ENCODE measurements at regions not wholly inside any gene's neighbourhood (a gene's known extent, or its start where the extent isn't known, plus 50 kb on each side); places are given as distances from the start of the nearest gene placed in this dataset.

DNA sequence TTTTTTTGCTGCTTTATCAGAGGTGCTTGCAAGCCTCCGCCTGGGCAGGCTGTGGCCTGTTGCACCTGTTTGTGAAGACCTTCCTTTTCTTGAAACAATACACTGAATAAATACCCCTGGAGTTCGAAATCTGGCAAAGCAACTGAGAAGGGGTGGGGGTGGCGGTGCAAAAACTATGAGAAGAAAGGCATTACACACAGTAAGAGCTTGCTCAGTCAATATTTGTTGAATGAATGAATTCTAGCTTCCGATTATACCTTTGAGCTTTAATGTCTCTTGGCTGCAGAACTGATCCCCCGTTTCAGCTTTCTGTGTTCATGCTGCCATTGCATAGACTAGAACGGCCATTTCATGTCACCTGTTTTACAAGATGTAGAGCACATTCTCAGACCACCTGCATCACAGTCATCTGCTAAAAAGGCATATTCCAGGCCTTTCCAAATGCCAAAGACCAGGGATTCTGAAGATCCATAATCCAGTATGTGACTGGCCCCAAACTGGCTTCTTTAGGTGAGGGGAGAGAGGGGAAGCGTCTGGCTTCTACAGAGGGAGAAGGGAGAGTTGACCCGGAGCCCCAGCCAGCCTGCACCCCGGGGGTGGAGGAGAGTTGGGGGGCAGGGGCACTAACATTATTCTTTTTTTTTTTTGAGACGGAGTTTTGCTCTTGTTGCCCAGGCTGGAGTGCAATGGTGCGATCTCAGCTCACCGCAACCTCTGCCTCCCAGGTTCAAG lies 111.5 kb downstream of the ETS2 start:
- no peak for TF ChIP-seq POLR2AphosphoS5 (IDR thresholded peaks at IDR 0.05)
- TF ChIP-seq, protein P1, sequence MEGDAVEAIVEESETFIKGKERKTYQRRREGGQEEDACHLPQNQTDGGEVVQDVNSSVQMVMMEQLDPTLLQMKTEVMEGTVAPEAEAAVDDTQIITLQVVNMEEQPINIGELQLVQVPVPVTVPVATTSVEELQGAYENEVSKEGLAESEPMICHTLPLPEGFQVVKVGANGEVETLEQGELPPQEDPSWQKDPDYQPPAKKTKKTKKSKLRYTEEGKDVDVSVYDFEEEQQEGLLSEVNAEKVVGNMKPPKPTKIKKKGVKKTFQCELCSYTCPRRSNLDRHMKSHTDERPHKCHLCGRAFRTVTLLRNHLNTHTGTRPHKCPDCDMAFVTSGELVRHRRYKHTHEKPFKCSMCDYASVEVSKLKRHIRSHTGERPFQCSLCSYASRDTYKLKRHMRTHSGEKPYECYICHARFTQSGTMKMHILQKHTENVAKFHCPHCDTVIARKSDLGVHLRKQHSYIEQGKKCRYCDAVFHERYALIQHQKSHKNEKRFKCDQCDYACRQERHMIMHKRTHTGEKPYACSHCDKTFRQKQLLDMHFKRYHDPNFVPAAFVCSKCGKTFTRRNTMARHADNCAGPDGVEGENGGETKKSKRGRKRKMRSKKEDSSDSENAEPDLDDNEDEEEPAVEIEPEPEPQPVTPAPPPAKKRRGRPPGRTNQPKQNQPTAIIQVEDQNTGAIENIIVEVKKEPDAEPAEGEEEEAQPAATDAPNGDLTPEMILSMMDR (IDR thresholded peaks at IDR 0.05 in 8 of 11, conservative IDR thresholded peaks at IDR 0.05 in 3 of 11), result no peak
